ENCODE measurements at regions not wholly inside any gene's neighbourhood (a gene's known extent, or its start where the extent isn't known, plus 50 kb on each side); places are given as distances from the start of the nearest gene placed in this dataset.

- TF ChIP-seq CTCF (IDR thresholded peaks at IDR 0.05; ENCODE audit: poor library complexity, severe bottlenecking) (no peak), SMC3 (conservative IDR thresholded peaks at IDR 0.05; ENCODE audit: poor library complexity) (no peak), TAF1 (IDR thresholded peaks at IDR 0.05; ENCODE audit: low read depth) (no peak), EP300 (conservative IDR thresholded peaks at IDR 0.05; ENCODE audit: poor library complexity, severe bottlenecking) (no peak), EZH2 (IDR thresholded peaks at IDR 0.05; ENCODE audit: borderline replicate concordance, insufficient read depth, low read length, poor library complexity, severe bottlenecking) (no peak), REST (IDR thresholded peaks at IDR 0.05; ENCODE audit: borderline replicate concordance) (no peak), POLR2AphosphoS5 (IDR thresholded peaks at IDR 0.05) (no peak), RAD21 (conservative IDR thresholded peaks at IDR 0.05) (no peak)
Measured at GRCh38 chr1:108057541-108057940, 92.6 kb upstream of the VAV3 start.
